WERI-Rb-1 (cell line): ENCODE measurements at regions not wholly inside any gene's neighbourhood (a gene's known extent, or its start where the extent isn't known, plus 50 kb on each side); places are given as distances from the start of the nearest gene placed in this dataset.

Source experiments
- DNase-seq: peaks from one replicate; pipeline ENCODE4 v3.0.0-alpha.2; 2020
- H3K27ac ChIP-seq: fragments of 250-450 bp; sonication (Bioruptor Pico); 2 replicates; pipeline ENCODE4 v1.5.1; 2020; ENCODE audit warnings: mild to moderate bottlenecking, moderate library complexity
- H3K27me3 ChIP-seq: fragments of 250-450 bp; sonication (Bioruptor Pico); 2 replicates; pipeline ENCODE4 v1.5.1; 2021; ENCODE audit warnings: mild to moderate bottlenecking, low read depth, moderate library complexity; ENCODE audit not compliant: insufficient read depth, severe bottlenecking
- H3K36me3 ChIP-seq: fragments of 250-450 bp; sonication (Bioruptor Pico); 2 replicates; pipeline ENCODE4 v1.5.1; 2020; ENCODE audit warnings: mild to moderate bottlenecking, moderate library complexity
- H3K4me3 ChIP-seq: 2 replicates; pipeline ENCODE4 v1.5.1; 2011; ENCODE audit warnings: low read depth, mild to moderate bottlenecking, control low read depth, low read length
- H3K9me3 ChIP-seq: fragments of 250-450 bp; sonication (Bioruptor Pico); 2 replicates; pipeline ENCODE4 v1.5.1; 2021; ENCODE audit warnings: mild to moderate bottlenecking, moderate library complexity; ENCODE audit not compliant: severe bottlenecking
- CTCF ChIP-seq: IDR thresholded peaks from 2 replicates; pipeline ENCODE4 v1.5.1; 2011; ENCODE audit warnings: low read depth, mild to moderate bottlenecking, control low read depth, inconsistent platforms, low read length

GRCh38 chr5:135206862-135207261 lies 172.8 kb upstream of the PITX1 start:
- no peak overlapping the region for H3K27ac ChIP-seq
- H3K27me3 ChIP-seq, result no peaks in the 10 kb centered on the region
- peaks cover 6% of the 10 kb centered on the region for H3K9me3 ChIP-seq
- no peaks in the 10 kb centered on the region for H3K36me3 ChIP-seq
- H3K4me3 ChIP-seq, result no peak overlapping the region
- TF ChIP-seq CTCF, result no peak
- peak; percentile 1 for DNase-seq

GRCh38 chr5:135205632-135206349 lies 171.8 kb upstream of the PITX1 start:
- Histone ChIP-seq H3K27me3 (no peaks in the 10 kb centered on the region), H3K27ac (no peak overlapping the region), H3K36me3 (no peaks in the 10 kb centered on the region), H3K4me3 (no peak overlapping the region), H3K9me3 (peaks cover 6% of the 10 kb centered on the region)
- no peak for DNase-seq
- no peak for TF ChIP-seq CTCF

- TF ChIP-seq CTCF, result 0 out of 2 replicates have a peak, but pooled peaks have one; percentile 14
- no peaks in the 10 kb centered on the region for H3K27me3 ChIP-seq
- peak overlapping the region; percentile 11; the same call in 1 of the 2 replicates for H3K27ac ChIP-seq
- no peak overlapping the region for H3K4me3 ChIP-seq
- peaks cover 6% of the 10 kb centered on the region for H3K9me3 ChIP-seq
- DNase-seq, result no peak
- H3K36me3 ChIP-seq, result no peaks in the 10 kb centered on the region
These were observed 170.1 kb upstream of the PITX1 start for GRCh38 chr5:135204151-135204600.

GRCh38 chr5:135203593-135204036 lies 169.6 kb upstream of the PITX1 start:
- DNase-seq, result no peak
- H3K36me3 ChIP-seq, result no peaks in the 10 kb centered on the region
- H3K27ac ChIP-seq, result peak overlapping the region; percentile 11; the same call in 1 of the 2 replicates
- H3K9me3 ChIP-seq, result peaks cover 6% of the 10 kb centered on the region
- peak; percentile 57 for TF ChIP-seq CTCF
- no peaks in the 10 kb centered on the region for H3K27me3 ChIP-seq
- H3K4me3 ChIP-seq, result no peak overlapping the region

GRCh38 chr5:135203019-135203418 lies 169.0 kb upstream of the PITX1 start:
- no peak overlapping the region for H3K4me3 ChIP-seq
- no peaks in the 10 kb centered on the region for H3K36me3 ChIP-seq
- no peak for DNase-seq
- TF ChIP-seq CTCF, result no peak
- peaks cover 6% of the 10 kb centered on the region for H3K9me3 ChIP-seq
- H3K27me3 ChIP-seq, result no peaks in the 10 kb centered on the region
- no peak overlapping the region for H3K27ac ChIP-seq
